ENCODE measurements at regions not wholly inside any gene's neighbourhood (a gene's known extent, or its start where the extent isn't known, plus 50 kb on each side); places are given as distances from the start of the nearest gene placed in this dataset.

- H4K91ac ChIP-seq (replicated peaks; ENCODE audit: insufficient read length, low read length): no peak overlapping the region
- no peak overlapping the region for H3K4me2 ChIP-seq (ENCODE audit: insufficient read depth in 1 of 2, low read depth in 2 of 2, low read length in 2 of 2)
- H3K4ac ChIP-seq (replicated peaks; ENCODE audit: insufficient read length, low read depth, low read length): no peak overlapping the region
- H2BK20ac ChIP-seq (ENCODE audit: low read length): no peak overlapping the region
- no peak overlapping the region for H3K18ac ChIP-seq (ENCODE audit: extremely low read depth, low read length)
- H3K79me2 ChIP-seq (ENCODE audit: control insufficient read depth in 1 of 2, insufficient read depth in 2 of 2, low read length in 2 of 2): no peaks in the 10 kb centered on the region
- no peak overlapping the region for H4K5ac ChIP-seq (ENCODE audit: insufficient read length, low read depth, low read length)
- no peak overlapping the region for H3K4me3 ChIP-seq (ENCODE audit: extremely low read depth in 1 of 4, insufficient read depth in 2 of 4, low read depth in 3 of 4, low read length in 4 of 4)
- no peak overlapping the region for H3K9ac ChIP-seq (replicated peaks in 1 of 4; ENCODE audit: extremely low read depth in 1 of 4, low read depth in 3 of 4, low read length in 3 of 4)
- H3K14ac ChIP-seq (ENCODE audit: insufficient read length): no peak overlapping the region
- POLR2A ChIA-PET (ENCODE audit: partially characterized antibody): no interaction called here
- H4K8ac ChIP-seq (ENCODE audit: extremely low read depth, insufficient read depth, low read length): no peak overlapping the region
- CTCF ChIA-PET (ENCODE audit: partially characterized antibody): interaction anchor here (0.7 to 6.3 kb wide), 9 partner anchors 21 to 329 kb away, joined by 3 to 60 read pairs (median 5); no protein-coding TSS in a partner anchor
- no peak overlapping the region for H2BK15ac ChIP-seq (ENCODE audit: low read length)
- DNase-seq (ENCODE audit: low read depth in 1 of 2, low spot score in 2 of 2) (no peak), FAIRE-seq (no peak)
- WGBS, 2 experiments (ENCODE audit: extremely low coverage in 1 of 2, insufficient coverage in 1 of 2, insufficient read length in 1 of 2, insufficient replicate concordance in 2 of 2, low coverage in 1 of 2, low lambda C conversion rate in 2 of 2, missing lambda C conversion rate in 1 of 2): 93% methylated on average over 4 of the region's 4 CpGs; no CpG with 5 or more reads in 1 of the 2 experiments
- H2AK5ac ChIP-seq (ENCODE audit: low read depth, low read length): no peak overlapping the region
- no peak for TF ChIP-seq KDM5A (IDR thresholded peaks at IDR 0.05; ENCODE audit: low read length)
- no peak for TF ChIP-seq POLR2AphosphoS5 (IDR thresholded peaks at IDR 0.05; ENCODE audit: low read depth, low read length)
- TF ChIP-seq TAF7 (optimal IDR thresholded peaks at IDR 0.05; ENCODE audit: borderline replicate concordance, low read depth, low read length): no peak
- TF ChIP-seq JUND (IDR thresholded peaks at IDR 0.05; ENCODE audit: low read length): no peak
- no peak for TF ChIP-seq SIX5 (IDR thresholded peaks at IDR 0.05; ENCODE audit: low read depth, low read length)
- TF ChIP-seq SAP30 (IDR thresholded peaks at IDR 0.05; ENCODE audit: insufficient read depth, insufficient replicate concordance, low read length): no peak
- no peaks in the 10 kb centered on the region for H3K79me1 ChIP-seq (ENCODE audit: low read depth, low read length)
- no peak overlapping the region for H3K27ac ChIP-seq (ENCODE audit: low read depth, low read length)
- H3K9me3 ChIP-seq (ENCODE audit: insufficient read depth in 2 of 2, low read depth in 1 of 2, low read length in 1 of 2): no peaks in the 10 kb centered on the region
- H4K20me1 ChIP-seq (replicated peaks in 1 of 2; ENCODE audit: control insufficient read depth in 1 of 2, insufficient read depth in 2 of 2, low read length in 2 of 2): no peaks in the 10 kb centered on the region
- no peaks in the 10 kb centered on the region for H3K27me3 ChIP-seq (replicated peaks in 1 of 4; ENCODE audit: control insufficient read depth in 3 of 4, extremely low read depth in 1 of 4, insufficient read depth in 3 of 4, low read length in 3 of 4)
- no peaks in the 10 kb centered on the region for H3K36me3 ChIP-seq (ENCODE audit: control insufficient read depth in 2 of 4, insufficient read depth in 4 of 4, low read length in 3 of 4)
- H3K23ac ChIP-seq (ENCODE audit: insufficient read length): no peak overlapping the region
- no peak overlapping the region for H3K56ac ChIP-seq (replicated peaks; ENCODE audit: insufficient read length, low read depth, low read length)
- no peak overlapping the region for H2BK12ac ChIP-seq (ENCODE audit: low read depth, low read length)
- no peak overlapping the region for H2BK120ac ChIP-seq (replicated peaks; ENCODE audit: low read depth, low read length)
- no peaks in the 10 kb centered on the region for H3K4me1 ChIP-seq (replicated peaks in 1 of 4; ENCODE audit: control insufficient read depth in 3 of 4, insufficient read depth in 4 of 4, low read length in 3 of 4)
- H2BK5ac ChIP-seq (ENCODE audit: low read depth, low read length): no peak overlapping the region
- H3K23me2 ChIP-seq (ENCODE audit: low read depth, low read length): no peaks in the 10 kb centered on the region
- no peak overlapping the region for H2AFZ ChIP-seq (ENCODE audit: low read length)
Observed at GRCh38 chr1:222126052-222126451, 384.2 kb upstream of the DUSP10 start.

All from H1 (cell line).